Hematopoietic multipotent progenitor cell treated with erythropoietin and hydrocortisone succinate and interleukin-3 and kit ligand, for 6 days (in vitro differentiated cells): ENCODE measurements at regions not wholly inside any gene's neighbourhood (a gene's known extent, or its start where the extent isn't known, plus 50 kb on each side); places are given as distances from the start of the nearest gene placed in this dataset.
"Not testable (repeated sequence)": the region's sequence is repeated elsewhere in the genome, so short reads cannot be mapped to it uniquely, and the experiment has no call there.

Experiments used
- DNase-seq: peaks from one replicate; pipeline ENCODE4 v3.0.0-alpha.2; 2015

- DNase-seq = no peak
These were observed 50.2 kb upstream of the THSD7B start for GRCh38 chr2:136715146-136715545.

DNA sequence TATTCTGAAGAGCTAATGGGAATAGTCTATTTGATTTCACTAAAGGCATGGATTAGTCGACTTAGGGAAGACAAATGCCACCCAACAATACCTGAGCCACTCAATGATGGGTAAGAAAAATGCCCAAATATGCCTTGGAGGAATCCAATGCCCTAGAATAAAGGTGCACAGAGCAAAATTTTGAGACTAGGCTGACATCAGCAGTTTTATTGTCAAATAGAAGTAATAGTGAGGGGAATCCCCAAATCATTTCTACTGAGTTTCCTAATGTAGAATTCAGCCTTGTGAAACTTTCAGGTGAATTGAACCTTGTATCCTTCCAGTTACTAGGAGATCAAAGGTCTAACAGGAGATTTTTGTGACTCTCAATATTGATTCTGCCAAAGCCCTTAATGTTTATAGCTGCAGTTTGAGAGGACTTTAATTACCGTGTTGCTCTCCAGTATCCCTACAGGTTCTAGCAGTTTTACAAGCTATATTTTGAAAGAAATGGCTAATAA lies 50.8 kb upstream of the THSD7B start:
- no peak for DNase-seq

DNA sequence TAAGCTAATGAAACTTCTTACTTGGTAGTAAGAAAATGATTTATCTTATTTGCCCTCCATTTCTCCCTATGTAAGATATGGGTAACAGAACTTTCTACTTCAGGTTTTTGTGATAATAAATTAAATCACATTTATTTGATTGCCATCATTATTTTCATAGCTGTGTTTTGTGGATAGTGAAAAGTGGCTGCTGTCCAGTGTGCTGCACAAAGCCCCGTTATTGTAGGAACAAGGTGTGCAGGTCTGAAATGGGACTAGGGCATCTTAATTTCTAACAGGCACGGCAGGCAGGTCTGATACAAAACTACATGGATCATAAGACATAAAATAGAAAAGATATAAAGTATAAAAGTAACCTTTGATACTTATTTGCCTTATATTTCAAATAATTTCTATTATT lies 51.6 kb upstream of the THSD7B start:
- no peak for DNase-seq

- DNase-seq = no peak
These were observed 60.0 kb upstream of the THSD7B start for GRCh38 chr2:136705336-136705735.

GRCh38 chr2:136703214-136703613 lies 62.1 kb upstream of the THSD7B start:
- no peak for DNase-seq

- DNase-seq = no peak
These were observed 68.9 kb upstream of the THSD7B start for GRCh38 chr2:136696438-136696837.

DNA sequence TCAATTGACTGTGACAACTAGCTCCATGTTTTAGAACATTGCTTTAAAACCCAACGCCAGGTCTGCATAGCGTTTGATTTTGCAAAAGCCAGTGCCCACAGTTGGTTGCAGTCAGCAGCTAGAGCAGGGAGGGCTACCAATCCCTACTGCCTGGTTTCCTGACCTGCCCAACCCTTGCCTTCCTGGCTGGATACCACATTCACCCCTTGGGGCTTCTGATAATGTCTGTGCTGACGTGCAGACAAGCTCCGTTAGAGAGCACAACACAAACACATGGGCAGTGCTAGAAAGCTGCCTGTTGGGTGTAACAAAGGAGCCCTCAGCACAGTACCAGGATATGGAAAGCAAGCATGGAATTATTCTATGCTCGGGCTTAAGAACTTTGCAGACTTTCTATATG lies 71.4 kb upstream of the THSD7B start:
- DNase-seq = no peak

DNA sequence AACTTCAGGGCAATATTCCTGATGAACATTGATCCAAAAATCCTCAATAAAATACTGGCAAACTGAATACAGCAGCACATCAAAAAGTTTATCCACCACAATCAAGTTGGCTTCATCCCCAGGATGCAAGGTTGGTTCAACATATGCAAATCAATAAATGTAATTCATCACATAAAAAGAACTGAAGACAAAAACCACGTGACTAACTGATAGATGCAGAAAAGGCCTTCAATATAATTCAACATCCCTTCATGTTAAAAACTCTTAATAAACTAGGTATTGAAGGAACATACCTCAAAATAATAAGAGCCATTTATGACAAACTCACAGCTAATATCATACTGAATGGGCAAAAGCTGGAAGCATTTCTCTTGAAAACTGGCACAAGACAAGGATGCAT lies 85.3 kb upstream of the THSD7B start:
- DNase-seq = not testable (repeated sequence)

DNA sequence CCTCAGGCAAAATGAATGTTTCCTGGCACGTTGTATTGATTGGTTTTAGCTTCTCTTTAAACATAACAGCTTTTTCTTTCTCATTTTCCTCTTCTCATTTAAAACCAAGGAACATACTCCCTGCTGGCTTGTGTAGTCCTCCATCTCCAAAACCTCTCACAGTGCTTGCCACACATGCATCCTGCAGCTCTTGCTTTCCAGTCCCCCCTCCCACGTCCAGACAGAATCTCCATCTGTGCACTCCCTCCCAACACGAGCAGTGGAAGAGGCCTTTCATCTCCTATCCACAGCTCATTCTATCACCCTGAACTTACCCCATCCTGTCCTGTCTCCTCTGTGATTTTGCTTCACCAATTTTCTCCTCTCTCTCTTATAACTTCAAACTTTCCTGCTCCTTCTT lies 99.6 kb upstream of the THSD7B start:
- no peak for DNase-seq

DNA sequence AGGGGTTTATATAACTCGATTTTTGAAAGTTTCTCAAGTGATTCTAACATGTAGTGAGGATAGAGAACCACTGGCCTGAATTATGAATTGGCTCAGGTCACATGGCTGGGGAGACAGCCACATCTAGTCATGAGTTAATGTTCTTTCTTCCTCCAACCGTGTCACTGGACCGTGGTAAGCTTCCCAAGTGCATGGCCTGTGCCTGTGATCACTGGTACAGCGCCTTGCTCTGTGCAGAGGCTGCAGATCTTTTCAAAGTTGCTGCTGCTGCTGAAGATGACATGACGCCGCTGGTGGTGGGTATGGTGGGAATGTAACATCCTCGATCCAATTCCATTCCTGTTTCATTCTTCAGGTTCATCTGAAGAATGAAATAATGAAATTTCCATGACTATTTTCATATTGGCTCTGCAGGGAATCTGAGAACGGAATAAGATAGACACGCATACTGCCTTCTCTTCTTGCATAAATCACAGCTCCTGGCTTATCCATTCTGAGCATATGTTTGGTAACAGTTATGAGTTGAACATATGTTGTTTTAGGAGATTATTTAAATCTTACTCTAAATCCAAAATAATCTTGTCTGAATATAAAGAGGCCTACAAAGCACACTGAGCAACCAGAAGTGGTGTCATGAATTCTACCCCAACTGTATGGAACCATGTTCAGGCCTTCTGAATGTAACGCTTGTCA lies 100.5 kb upstream of the THSD7B start:
- DNase-seq = no peak

DNA sequence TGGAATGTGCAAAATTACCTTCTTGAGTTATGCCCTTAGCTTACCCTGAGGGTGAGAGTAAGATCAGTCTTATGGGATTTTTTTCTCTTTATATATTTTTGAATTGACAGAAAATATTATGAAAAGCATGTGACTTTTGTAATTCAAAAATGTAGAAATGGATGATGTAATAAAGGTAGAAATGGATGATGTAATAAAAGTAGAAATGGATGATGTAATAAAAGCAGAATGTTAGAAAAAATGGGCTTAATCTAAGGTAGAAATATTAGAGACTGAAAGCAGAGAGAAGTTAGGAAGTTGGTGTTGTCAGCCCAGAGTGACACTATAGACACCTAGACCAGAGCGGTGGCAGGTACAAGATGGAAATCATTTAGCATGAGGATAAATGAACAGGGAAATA lies 107.1 kb upstream of the THSD7B start:
- no peak for DNase-seq

DNA sequence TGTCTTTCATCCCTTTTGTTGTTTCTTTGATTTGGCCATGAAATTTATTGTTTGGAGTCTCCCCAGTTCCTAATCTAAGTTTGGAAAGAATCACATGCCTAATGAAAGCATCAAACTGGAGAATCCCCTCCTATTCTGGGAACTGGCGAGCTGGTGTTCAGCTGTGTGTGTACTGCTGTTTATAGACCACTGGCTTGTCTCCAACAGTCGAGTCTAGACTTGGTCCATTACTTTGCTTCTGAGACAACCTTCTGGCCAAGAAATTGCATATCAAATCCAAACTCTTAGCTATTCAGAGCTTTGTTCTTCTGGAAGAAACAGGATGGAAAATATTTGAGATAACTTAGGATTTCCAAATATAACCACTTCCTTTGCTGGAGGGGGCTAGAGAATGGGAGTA lies 111.5 kb upstream of the THSD7B start:
- DNase-seq = no peak

- DNase-seq = no peak
These were observed 113.8 kb upstream of the THSD7B start for GRCh38 chr2:136651456-136652010.

DNA sequence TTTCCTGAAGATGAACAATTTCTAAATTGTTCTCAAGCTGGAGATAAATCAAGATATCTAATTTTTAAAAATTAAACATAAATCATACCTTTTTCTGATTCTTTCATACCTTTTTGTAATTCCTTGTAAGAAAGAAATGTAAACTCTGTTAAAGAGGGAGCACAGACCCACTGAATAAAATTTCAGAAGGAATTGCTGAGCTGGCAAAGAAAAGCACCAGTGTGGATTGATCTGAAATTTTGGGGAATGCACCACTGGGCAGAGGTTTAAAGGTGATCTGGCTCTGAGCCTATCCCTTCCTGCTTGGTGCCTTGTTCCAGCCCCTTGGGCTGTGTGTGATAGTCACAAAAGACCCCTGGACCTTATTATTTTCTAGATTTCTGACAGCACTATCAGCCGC lies 118.3 kb upstream of the THSD7B start:
- DNase-seq = no peak

GRCh38 chr2:136645236-136645828 lies 120.0 kb upstream of the THSD7B start:
- no peak for DNase-seq

GRCh38 chr2:136639651-136640050 lies 125.7 kb upstream of the THSD7B start:
- no peak for DNase-seq

DNA sequence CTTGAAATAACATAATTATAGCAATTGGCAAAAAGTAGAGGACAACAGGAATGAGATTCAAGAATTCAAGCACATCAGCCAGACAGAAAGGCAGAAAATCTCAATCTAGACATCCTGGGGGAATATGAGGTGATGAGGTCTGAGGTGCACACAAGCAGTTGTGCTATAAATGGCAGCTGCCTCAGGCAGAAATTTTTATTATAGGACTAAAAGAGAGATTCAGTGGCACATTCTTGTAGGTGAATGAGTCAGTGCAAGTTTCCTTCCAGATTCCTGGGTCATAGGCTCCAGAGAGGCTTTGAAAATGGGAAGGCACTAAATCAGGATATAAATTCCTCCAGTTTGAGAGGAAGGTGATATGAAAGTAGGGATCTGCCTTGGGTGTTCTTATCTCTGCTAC lies 127.2 kb upstream of the THSD7B start:
- no peak for DNase-seq

DNA sequence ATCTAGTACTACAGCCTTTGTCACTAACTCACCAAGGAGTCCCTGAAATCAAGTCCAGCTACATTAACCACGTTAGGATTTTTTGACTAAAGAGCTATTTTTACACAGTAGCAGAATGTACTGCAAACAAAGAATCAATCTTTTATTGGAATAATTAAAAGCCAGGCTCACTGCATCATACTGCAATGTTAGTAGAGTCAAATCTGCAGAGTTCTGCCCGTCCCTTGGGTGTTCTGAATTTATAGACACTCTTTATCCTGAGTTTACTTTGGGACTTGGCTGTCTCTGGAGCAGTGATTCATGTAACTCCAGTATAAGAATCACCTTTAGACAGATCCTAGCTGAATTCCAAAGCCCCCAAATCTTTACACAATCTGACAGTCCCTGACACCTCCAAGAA lies 127.9 kb upstream of the THSD7B start:
- DNase-seq = no peak

DNA sequence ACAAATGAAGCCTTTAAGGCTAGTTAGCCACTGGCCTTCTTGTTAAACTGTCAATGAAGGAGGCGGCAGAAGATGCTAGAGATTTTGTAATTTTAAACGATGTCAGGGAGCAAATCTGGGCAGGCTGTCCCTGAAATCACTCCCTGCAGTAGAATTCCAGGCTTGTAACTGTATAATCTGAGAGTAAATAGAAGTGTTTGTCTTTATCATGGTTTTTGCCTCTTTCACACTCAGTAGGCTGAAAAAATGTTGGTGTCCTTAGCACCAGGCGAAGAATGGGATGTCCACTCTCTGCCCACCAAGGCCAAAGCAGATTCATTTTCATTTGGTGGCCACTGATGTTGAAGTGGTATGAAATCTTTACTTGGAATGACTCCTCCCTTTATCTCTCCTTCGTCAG lies 136.9 kb upstream of the THSD7B start:
- DNase-seq = no peak

- no peak for DNase-seq
These were observed 152.2 kb upstream of the THSD7B start for GRCh38 chr2:136613096-136613495.

- no peak for DNase-seq
These were observed 153.3 kb upstream of the THSD7B start for GRCh38 chr2:136612079-136612478.

GRCh38 chr2:136611451-136611850 lies 153.9 kb upstream of the THSD7B start:
- no peak for DNase-seq

DNA sequence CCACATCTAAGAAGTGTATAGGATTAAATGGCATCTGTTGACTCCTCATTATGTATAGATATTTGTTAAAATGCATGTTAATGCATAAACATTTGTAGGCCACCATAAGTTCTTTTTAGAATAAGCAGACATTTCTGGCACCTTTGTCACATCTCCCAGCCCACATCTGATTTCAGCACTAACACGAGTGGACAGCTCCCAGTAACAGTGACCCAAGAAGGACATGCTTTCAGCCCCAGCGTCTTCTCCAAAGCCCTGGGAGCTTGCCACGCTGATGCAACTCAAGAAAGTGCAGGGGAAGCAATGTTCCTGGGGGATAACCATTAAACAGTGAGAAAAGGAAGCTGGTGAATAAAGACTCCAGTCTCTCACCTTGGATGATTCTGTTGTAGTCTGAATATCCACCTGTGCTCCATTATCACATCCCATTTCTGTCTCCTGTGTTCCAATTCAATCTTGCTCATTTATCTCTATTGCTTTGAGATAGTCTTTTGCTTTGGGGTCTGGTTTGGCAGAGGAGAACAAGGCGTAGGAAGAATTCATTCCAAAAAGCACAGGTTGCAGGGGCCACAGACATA lies 182.6 kb upstream of the THSD7B start:
- peak; percentile 54 for DNase-seq

GRCh38 chr2:136572335-136572734 lies 193.0 kb upstream of the THSD7B start:
- no peak for DNase-seq
